ENCODE measurements at regions not wholly inside any gene's neighbourhood (a gene's known extent, or its start where the extent isn't known, plus 50 kb on each side); places are given as distances from the start of the nearest gene placed in this dataset.

GRCh38 chr5:128736553-128736952, 198.5 kb upstream of the FBN2 start:
- H3K4me3 ChIP-seq (ENCODE audit: low read depth, poor library complexity, severe bottlenecking) = no peak overlapping the region
- WGBS, 2 donors = 50 to 83% methylated on average over 1 of the region's 1 CpG
- TF ChIP-seq POLR2A (IDR thresholded peaks at IDR 0.05) = no peak
- no peak for TF ChIP-seq CTCF (IDR thresholded peaks at IDR 0.05)
- intact Hi-C loops (cut with DNase I; ENCODE audit: low total_unique reads) = no loop called here
- DNase-seq (ENCODE audit: low spot score in 2 of 2) = no peak

- intact Hi-C loops (cut with DNase I; ENCODE audit: low total_unique reads) = no loop called here
- DNase-seq (ENCODE audit: low spot score in 2 of 2) = no peak
These were observed 211.3 kb upstream of the FBN2 start for GRCh38 chr5:128749136-128749898.

GRCh38 chr5:128750155-128750554, 212.1 kb upstream of the FBN2 start:
- intact Hi-C loops (cut with DNase I; ENCODE audit: low total_unique reads) = no loop called here
- WGBS, 2 donors = 80 to 93% methylated on average over 1 of the region's 1 CpG
- TF ChIP-seq CTCF (IDR thresholded peaks at IDR 0.05) (no peak), POLR2A (IDR thresholded peaks at IDR 0.05) (no peak)
- no peak overlapping the region for H3K4me3 ChIP-seq (ENCODE audit: low read depth, poor library complexity, severe bottlenecking)
- DNase-seq (ENCODE audit: low spot score in 2 of 2) = no peak

More at GRCh38 chr5:128749136-128749898, 211.3 kb upstream of the FBN2 start:
- WGBS, 2 donors = 36 to 40% methylated on average over 11 of the region's 11 CpGs
- no peak for TF ChIP-seq CTCF (IDR thresholded peaks at IDR 0.05)
- TF ChIP-seq POLR2A (IDR thresholded peaks at IDR 0.05) = no peak
- H3K4me3 ChIP-seq (ENCODE audit: low read depth, poor library complexity, severe bottlenecking) = no peak overlapping the region

GRCh38 chr5:128757196-128757959, 207.9 kb upstream of the SLC27A6 start:
- DNase-seq (ENCODE audit: low spot score in 2 of 2) = no peak
- TF ChIP-seq CTCF (IDR thresholded peaks at IDR 0.05) (no peak), POLR2A (IDR thresholded peaks at IDR 0.05) (no peak)
- WGBS, 2 donors = 33 to 46% methylated on average over 3 of the region's 3 CpGs
- intact Hi-C loops (cut with DNase I; ENCODE audit: low total_unique reads) = no loop called here
- H3K4me3 ChIP-seq (ENCODE audit: low read depth, poor library complexity, severe bottlenecking) = no peak overlapping the region

- H3K4me3 ChIP-seq (ENCODE audit: low read depth, poor library complexity, severe bottlenecking) = no peak overlapping the region
- TF ChIP-seq CTCF (IDR thresholded peaks at IDR 0.05) (no peak), POLR2A (IDR thresholded peaks at IDR 0.05) (no peak)
- 76 to 81% methylated on average over 10 of the region's 10 CpGs for WGBS, 2 donors
- no peak for DNase-seq (ENCODE audit: low spot score in 2 of 2)
- intact Hi-C loops (cut with DNase I; ENCODE audit: low total_unique reads) = no loop called here
These were observed 202.5 kb upstream of the SLC27A6 start for GRCh38 chr5:128762661-128763306.
